ENCODE measurements at regions not wholly inside any gene's neighbourhood (a gene's known extent, or its start where the extent isn't known, plus 50 kb on each side); places are given as distances from the start of the nearest gene placed in this dataset.

DNA sequence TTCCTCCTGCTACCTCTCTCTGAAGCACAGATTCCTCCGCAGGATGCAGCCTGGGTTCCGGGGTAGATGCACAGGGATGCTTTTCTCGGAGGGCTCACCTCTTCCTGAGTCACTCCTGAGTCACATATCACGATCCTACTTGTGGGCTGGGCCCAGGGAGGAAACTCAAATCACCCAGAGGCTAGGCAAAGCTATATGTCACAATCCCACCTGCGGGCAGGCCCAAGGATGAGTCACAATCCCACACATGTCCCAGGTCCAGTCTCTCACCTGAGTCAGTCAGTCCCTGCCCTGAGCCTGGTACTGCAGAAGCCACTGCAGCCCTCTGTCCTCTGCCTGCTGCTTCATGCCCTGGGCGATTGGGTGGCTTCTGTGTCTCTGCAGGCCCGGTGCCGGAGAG lies 149.0 kb upstream of the GSC start:
- H2BK15ac ChIP-seq (ENCODE audit: low read depth, low read length): no peak overlapping the region
- no peak overlapping the region for H4K8ac ChIP-seq (replicated peaks; ENCODE audit: insufficient read length, low read depth, low read length)
- no peaks in the 10 kb centered on the region for H3K23me2 ChIP-seq (ENCODE audit: insufficient read length, low read depth, low read length, poor library complexity, severe bottlenecking)
- no CpG with 5 or more reads among the region's 8 CpGs for WGBS (ENCODE audit: extremely low coverage, insufficient read length, low lambda C conversion rate)
- H3K23ac ChIP-seq (ENCODE audit: insufficient read length, low read depth, low read length): no peak overlapping the region
- no peak overlapping the region for H3K9ac ChIP-seq (ENCODE audit: extremely low read depth, insufficient read length, low read length)
- no peak overlapping the region; the same call in 1 of the 2 replicates for H3K14ac ChIP-seq (ENCODE audit: insufficient read depth, low read length)
- no peak overlapping the region for H3K4me2 ChIP-seq (ENCODE audit: insufficient read depth, insufficient read length, low read length)
- no peaks in the 10 kb centered on the region for H3K27me3 ChIP-seq (ENCODE audit: insufficient read depth, low read length)
- H3K4ac ChIP-seq (ENCODE audit: low read depth, low read length): no peak overlapping the region
- no peak overlapping the region for H3K18ac ChIP-seq (ENCODE audit: insufficient read length, low read depth, low read length)
- Mint-ChIP-seq H3K4me3 (no peak overlapping the region), H3K27me3 (ENCODE audit: low read depth) (peaks cover 22% of the 10 kb centered on the region), H3K9me3 (peaks cover 0 to 2% of the 10 kb centered on the region in 2 experiments; a peak in 1 of 5 replicates), H3K36me3 (ENCODE audit: insufficient read depth in 1 of 3, low read depth in 3 of 3) (no peaks in the 10 kb centered on the region; a peak in 1 of 7 replicates), H3K4me1 (no peaks in the 10 kb centered on the region), H3K27ac (peak overlapping the region in 1 of 3 experiments; percentile 46; a peak in 1 of 7 replicates)
- H3K79me1 ChIP-seq (ENCODE audit: insufficient read depth, low read depth, low read length, poor library complexity, severe bottlenecking): no peaks in the 10 kb centered on the region
- no peak overlapping the region for H3K56ac ChIP-seq (ENCODE audit: insufficient read length, low read depth, low read length)
- no peak overlapping the region for H2BK12ac ChIP-seq (ENCODE audit: insufficient read length, low read depth, low read length)
- no peaks in the 10 kb centered on the region for H3K79me2 ChIP-seq (ENCODE audit: insufficient read depth, low read length)
- H3K4me1 ChIP-seq (ENCODE audit: insufficient read depth, low read length): no peaks in the 10 kb centered on the region
- no peak overlapping the region for H3T11ph ChIP-seq (ENCODE audit: low read length)
- H3K27ac ChIP-seq (ENCODE audit: insufficient read length, low read depth, low read length): no peak overlapping the region
- H3K9me3 ChIP-seq (ENCODE audit: control insufficient read depth, low read depth, low read length): no peaks in the 10 kb centered on the region
- no peak overlapping the region for H2BK120ac ChIP-seq (ENCODE audit: low read depth, low read length, poor library complexity, severe bottlenecking)
- no peak overlapping the region for H2BK5ac ChIP-seq (ENCODE audit: insufficient read length, low read length)
- H4K5ac ChIP-seq (ENCODE audit: insufficient read length, low read depth, low read length): no peak overlapping the region
- H4K20me1 ChIP-seq (ENCODE audit: control insufficient read depth, insufficient read depth, insufficient read length): no peaks in the 10 kb centered on the region
- DNase-seq: no peak
- no peak overlapping the region for H2BK20ac ChIP-seq (ENCODE audit: low read depth, low read length, poor library complexity, severe bottlenecking)
- TF ChIP-seq, protein P1, sequence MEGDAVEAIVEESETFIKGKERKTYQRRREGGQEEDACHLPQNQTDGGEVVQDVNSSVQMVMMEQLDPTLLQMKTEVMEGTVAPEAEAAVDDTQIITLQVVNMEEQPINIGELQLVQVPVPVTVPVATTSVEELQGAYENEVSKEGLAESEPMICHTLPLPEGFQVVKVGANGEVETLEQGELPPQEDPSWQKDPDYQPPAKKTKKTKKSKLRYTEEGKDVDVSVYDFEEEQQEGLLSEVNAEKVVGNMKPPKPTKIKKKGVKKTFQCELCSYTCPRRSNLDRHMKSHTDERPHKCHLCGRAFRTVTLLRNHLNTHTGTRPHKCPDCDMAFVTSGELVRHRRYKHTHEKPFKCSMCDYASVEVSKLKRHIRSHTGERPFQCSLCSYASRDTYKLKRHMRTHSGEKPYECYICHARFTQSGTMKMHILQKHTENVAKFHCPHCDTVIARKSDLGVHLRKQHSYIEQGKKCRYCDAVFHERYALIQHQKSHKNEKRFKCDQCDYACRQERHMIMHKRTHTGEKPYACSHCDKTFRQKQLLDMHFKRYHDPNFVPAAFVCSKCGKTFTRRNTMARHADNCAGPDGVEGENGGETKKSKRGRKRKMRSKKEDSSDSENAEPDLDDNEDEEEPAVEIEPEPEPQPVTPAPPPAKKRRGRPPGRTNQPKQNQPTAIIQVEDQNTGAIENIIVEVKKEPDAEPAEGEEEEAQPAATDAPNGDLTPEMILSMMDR (conservative IDR thresholded peaks at IDR 0.05): no peak
- H2AFZ ChIP-seq (ENCODE audit: low read length): no peak overlapping the region
- no peak overlapping the region for H2AK5ac ChIP-seq (ENCODE audit: insufficient read length, low read length)
- no peak overlapping the region for H4K91ac ChIP-seq (ENCODE audit: insufficient read length, low read depth, low read length)

Data from H9 (cell line).